Activated T-helper 17 cell treated with anti-CD3 and anti-CD28 coated beads, Interleukin-2, amount 50 U/mL, for 72 hours (primary cell): ENCODE measurements at regions not wholly inside any gene's neighbourhood (a gene's known extent, or its start where the extent isn't known, plus 50 kb on each side); places are given as distances from the start of the nearest gene placed in this dataset.
A peak's percentile ranks its signal among the peaks of the same experiment; 100 is the strongest.
"Not testable (repeated sequence)": the region's sequence is repeated elsewhere in the genome, so short reads cannot be mapped to it uniquely, and the experiment has no call there.

ENCODE experiments used
- ATAC-seq: fragments of 150-1000 bp; cut with Tn5 transposase; replicated peaks from 2 replicates; pipeline ENCODE4 v1.10.0; 2021; ENCODE audit warnings: mild to moderate bottlenecking, moderate library complexity
- H3K27ac Mint-ChIP-seq: one replicate; pipeline ENCODE4 v1.8.0; 2022; ENCODE audit warnings: mixed read lengths
- H3K27me3 Mint-ChIP-seq: one replicate; pipeline ENCODE4 v1.8.0; 2022; ENCODE audit warnings: mixed read lengths
- H3K36me3 Mint-ChIP-seq: one replicate; pipeline ENCODE4 v1.8.0; 2022; ENCODE audit warnings: low read depth, mild to moderate bottlenecking, mixed read lengths
- H3K4me1 Mint-ChIP-seq: one replicate; pipeline ENCODE4 v1.8.0; 2022; ENCODE audit warnings: mixed read lengths
- H3K4me3 Mint-ChIP-seq: one replicate; pipeline ENCODE4 v1.8.0; 2022; ENCODE audit warnings: mild to moderate bottlenecking, mixed read lengths
- H3K9me3 Mint-ChIP-seq: one replicate; pipeline ENCODE4 v1.8.0; 2022; ENCODE audit warnings: mixed read lengths

GRCh38 chr5:56737951-56738606, 77.3 kb upstream of the MAP3K1 start:
- ATAC-seq, result peak; percentile 84
- H3K36me3 Mint-ChIP-seq, result no peaks in the 10 kb centered on the region
- H3K4me3 Mint-ChIP-seq, result peak overlapping the region; percentile 26
- H3K27ac Mint-ChIP-seq, result peak overlapping the region; percentile 79
- H3K27me3 Mint-ChIP-seq, result no peaks in the 10 kb centered on the region
- peaks cover 3% of the 10 kb centered on the region for H3K9me3 Mint-ChIP-seq
- peaks cover 32% of the 10 kb centered on the region for H3K4me1 Mint-ChIP-seq

- Mint-ChIP-seq H3K36me3 (no peaks in the 10 kb centered on the region), H3K4me3 (peak overlapping the region; percentile 62), H3K4me1 (peaks cover 36% of the 10 kb centered on the region), H3K27me3 (no peaks in the 10 kb centered on the region), H3K27ac (peak overlapping the region; percentile 79), H3K9me3 (peaks cover 3% of the 10 kb centered on the region)
- peak; percentile 43 for ATAC-seq
Measured at GRCh38 chr5:56737002-56737621, 78.2 kb upstream of the MAP3K1 start.

GRCh38 chr5:56735849-56736641, 79.3 kb upstream of the MAP3K1 start:
- H3K9me3 Mint-ChIP-seq, result peaks cover 3% of the 10 kb centered on the region
- H3K4me3 Mint-ChIP-seq, result peak overlapping the region; percentile 62
- peak; percentile 50 for ATAC-seq
- H3K27me3 Mint-ChIP-seq, result no peaks in the 10 kb centered on the region
- no peaks in the 10 kb centered on the region for H3K36me3 Mint-ChIP-seq
- H3K27ac Mint-ChIP-seq, result peak overlapping the region; percentile 79
- peaks cover 36% of the 10 kb centered on the region for H3K4me1 Mint-ChIP-seq

- no peaks in the 10 kb centered on the region for H3K27me3 Mint-ChIP-seq
- no peak overlapping the region for H3K27ac Mint-ChIP-seq
Measured at GRCh38 chr5:56734091-56734694, 81.2 kb upstream of the MAP3K1 start.

GRCh38 chr5:56733580-56733979, 81.8 kb upstream of the MAP3K1 start:
- H3K36me3 Mint-ChIP-seq, result no peaks in the 10 kb centered on the region
- H3K9me3 Mint-ChIP-seq, result no peaks in the 10 kb centered on the region
- H3K4me1 Mint-ChIP-seq, result peaks cover 36% of the 10 kb centered on the region
- no peaks in the 10 kb centered on the region for H3K27me3 Mint-ChIP-seq
- no peak for ATAC-seq
- H3K27ac Mint-ChIP-seq, result peak overlapping the region; percentile 15
- H3K4me3 Mint-ChIP-seq, result no peak overlapping the region

More at GRCh38 chr5:56734091-56734694, 81.2 kb upstream of the MAP3K1 start:
- Mint-ChIP-seq H3K9me3 (no peaks in the 10 kb centered on the region), H3K4me3 (no peak overlapping the region), H3K36me3 (no peaks in the 10 kb centered on the region), H3K4me1 (peaks cover 36% of the 10 kb centered on the region)
- ATAC-seq, result no peak

- H3K36me3 Mint-ChIP-seq, result no peaks in the 10 kb centered on the region
- no peaks in the 10 kb centered on the region for H3K9me3 Mint-ChIP-seq
Measured at GRCh38 chr5:56732121-56732520, 83.2 kb upstream of the MAP3K1 start.

GRCh38 chr5:56731473-56731872, 83.9 kb upstream of the MAP3K1 start:
- peaks cover 29% of the 10 kb centered on the region for H3K4me1 Mint-ChIP-seq
- ATAC-seq, H3K27ac Mint-ChIP-seq, H3K36me3 Mint-ChIP-seq, H3K9me3 Mint-ChIP-seq, H3K27me3 Mint-ChIP-seq, H3K4me3 Mint-ChIP-seq: not testable (repeated sequence)

More at GRCh38 chr5:56732121-56732520, 83.2 kb upstream of the MAP3K1 start:
- ATAC-seq, result no peak
- Mint-ChIP-seq H3K4me3 (no peak overlapping the region), H3K27me3 (no peaks in the 10 kb centered on the region), H3K27ac (no peak overlapping the region), H3K4me1 (peaks cover 35% of the 10 kb centered on the region)

- peaks cover 18% of the 10 kb centered on the region for H3K4me1 Mint-ChIP-seq
- no peak overlapping the region for H3K4me3 Mint-ChIP-seq
- H3K27me3 Mint-ChIP-seq, result no peaks in the 10 kb centered on the region
- no peaks in the 10 kb centered on the region for H3K36me3 Mint-ChIP-seq
- no peak overlapping the region for H3K27ac Mint-ChIP-seq
- H3K9me3 Mint-ChIP-seq, result no peaks in the 10 kb centered on the region
- no peak for ATAC-seq
Measured at GRCh38 chr5:56729488-56729887, 85.9 kb upstream of the MAP3K1 start.

GRCh38 chr5:56725711-56726411, 89.5 kb upstream of the MAP3K1 start:
- Mint-ChIP-seq H3K27me3 (no peaks in the 10 kb centered on the region), H3K27ac (no peak overlapping the region), H3K9me3 (no peaks in the 10 kb centered on the region), H3K36me3 (no peaks in the 10 kb centered on the region), H3K4me3 (no peak overlapping the region), H3K4me1 (no peaks in the 10 kb centered on the region)
- peak; percentile 45 for ATAC-seq

GRCh38 chr5:56724857-56725256, 90.5 kb upstream of the MAP3K1 start:
- H3K4me1 Mint-ChIP-seq, H3K9me3 Mint-ChIP-seq, H3K27me3 Mint-ChIP-seq, H3K27ac Mint-ChIP-seq, H3K36me3 Mint-ChIP-seq, ATAC-seq, H3K4me3 Mint-ChIP-seq: not testable (repeated sequence)

- Mint-ChIP-seq H3K36me3 (no peaks in the 10 kb centered on the region), H3K4me3 (no peak overlapping the region), H3K27me3 (no peaks in the 10 kb centered on the region), H3K27ac (no peak overlapping the region), H3K9me3 (no peaks in the 10 kb centered on the region), H3K4me1 (peaks cover 1% of the 10 kb centered on the region)
- no peak for ATAC-seq
Measured at GRCh38 chr5:56722317-56722716, 93.0 kb upstream of the MAP3K1 start.

- H3K27me3 Mint-ChIP-seq, result no peaks in the 10 kb centered on the region
- H3K27ac Mint-ChIP-seq, result no peak overlapping the region
- peak overlapping the region; percentile 7 for H3K4me3 Mint-ChIP-seq
- ATAC-seq, result no peak
- no peaks in the 10 kb centered on the region for H3K9me3 Mint-ChIP-seq
- H3K36me3 Mint-ChIP-seq, result no peaks in the 10 kb centered on the region
- H3K4me1 Mint-ChIP-seq, result peaks cover 8% of the 10 kb centered on the region
Measured at GRCh38 chr5:56717253-56717987, 97.9 kb upstream of the MAP3K1 start.

- ATAC-seq, result no peak
- H3K36me3 Mint-ChIP-seq, result no peaks in the 10 kb centered on the region
- H3K27ac Mint-ChIP-seq, result no peak overlapping the region
- no peak overlapping the region for H3K4me3 Mint-ChIP-seq
- no peaks in the 10 kb centered on the region for H3K9me3 Mint-ChIP-seq
- peaks cover 16% of the 10 kb centered on the region for H3K4me1 Mint-ChIP-seq
- H3K27me3 Mint-ChIP-seq, result no peaks in the 10 kb centered on the region
Measured at GRCh38 chr5:56715986-56716385, 99.4 kb upstream of the MAP3K1 start.
